ENCODE measurements at regions not wholly inside any gene's neighbourhood (a gene's known extent, or its start where the extent isn't known, plus 50 kb on each side); places are given as distances from the start of the nearest gene placed in this dataset.
"Not testable (repeated sequence)": the region's sequence is repeated elsewhere in the genome, so short reads cannot be mapped to it uniquely, and the experiment has no call there.

GRCh38 chr14:54010981-54011380 lies 54.4 kb upstream of the BMP4 start:
- DNase-seq (ENCODE audit: low read depth in 2 of 2): no peak

GRCh38 chr14:54023027-54023426 lies 66.4 kb upstream of the BMP4 start:
- no peak for DNase-seq (ENCODE audit: low read depth in 2 of 2)

- DNase-seq (ENCODE audit: low read depth in 2 of 2): no peak
These were observed 69.0 kb upstream of the BMP4 start for GRCh38 chr14:54025661-54026060.

GRCh38 chr14:54026671-54027070 lies 70.0 kb upstream of the BMP4 start:
- DNase-seq (ENCODE audit: low read depth in 2 of 2): no peak

GRCh38 chr14:54030996-54031395 lies 74.4 kb upstream of the BMP4 start:
- not testable (repeated sequence) for DNase-seq (ENCODE audit: low read depth in 2 of 2)

GRCh38 chr14:54033285-54033684 lies 76.7 kb upstream of the BMP4 start:
- not testable (repeated sequence) for DNase-seq (ENCODE audit: low read depth in 2 of 2)

- DNase-seq (ENCODE audit: low read depth in 2 of 2): no peak
These were observed 82.1 kb upstream of the BMP4 start for GRCh38 chr14:54038724-54039123.

GRCh38 chr14:54039311-54039710 lies 82.7 kb upstream of the BMP4 start:
- no peak for DNase-seq (ENCODE audit: low read depth in 2 of 2)

GRCh38 chr14:54040846-54041245 lies 84.2 kb upstream of the BMP4 start:
- no peak for DNase-seq (ENCODE audit: low read depth in 2 of 2)

GRCh38 chr14:54046250-54046649 lies 89.6 kb upstream of the BMP4 start:
- no peak for DNase-seq (ENCODE audit: low read depth in 2 of 2)

GRCh38 chr14:54047645-54048308 lies 91.2 kb upstream of the BMP4 start:
- DNase-seq (ENCODE audit: low read depth in 2 of 2): no peak

- no peak for DNase-seq (ENCODE audit: low read depth in 2 of 2)
These were observed 91.7 kb upstream of the BMP4 start for GRCh38 chr14:54048311-54048710.

GRCh38 chr14:54048736-54049135 lies 92.1 kb upstream of the BMP4 start:
- DNase-seq (ENCODE audit: low read depth in 2 of 2): no peak

- no peak for DNase-seq (ENCODE audit: low read depth in 2 of 2)
These were observed 94.1 kb upstream of the BMP4 start for GRCh38 chr14:54050759-54051158.

GRCh38 chr14:54052696-54053385 lies 96.2 kb upstream of the BMP4 start:
- no peak for DNase-seq (ENCODE audit: low read depth in 2 of 2)

- DNase-seq (ENCODE audit: low read depth in 2 of 2): no peak
These were observed 96.7 kb upstream of the BMP4 start for GRCh38 chr14:54053386-54053745.

GRCh38 chr14:54058505-54058904 lies 101.9 kb upstream of the BMP4 start:
- no peak for DNase-seq (ENCODE audit: low read depth in 2 of 2)

- DNase-seq (ENCODE audit: low read depth in 2 of 2): no peak
These were observed 127.1 kb upstream of the BMP4 start for GRCh38 chr14:54083549-54084239.

- no peak for DNase-seq (ENCODE audit: low read depth in 2 of 2)
These were observed 128.7 kb upstream of the BMP4 start for GRCh38 chr14:54085232-54085761.

- DNase-seq (ENCODE audit: low read depth in 2 of 2): no peak
These were observed 129.2 kb upstream of the BMP4 start for GRCh38 chr14:54085841-54086240.

GRCh38 chr14:54086767-54087166 lies 130.1 kb upstream of the BMP4 start:
- DNase-seq (ENCODE audit: low read depth in 2 of 2): no peak

GRCh38 chr14:54087376-54087775 lies 130.8 kb upstream of the BMP4 start:
- DNase-seq (ENCODE audit: low read depth in 2 of 2): no peak

- no peak for DNase-seq (ENCODE audit: low read depth in 2 of 2)
These were observed 131.6 kb upstream of the BMP4 start for GRCh38 chr14:54088271-54088670.
